H1 (cell line): ENCODE measurements at regions not wholly inside any gene's neighbourhood (a gene's known extent, or its start where the extent isn't known, plus 50 kb on each side); places are given as distances from the start of the nearest gene placed in this dataset.

Experiments
- CTCF ChIA-PET: fragments of 300-600 bp; sonication (Branson Sonifier 250); formaldehyde crosslinking; loops from one replicate; lab custom pipeline; 2021; ENCODE audit not compliant: partially characterized antibody; lab: Charles Lee
- POLR2A ChIA-PET: fragments of 300-600 bp; sonication (Branson Sonifier 250); formaldehyde crosslinking; loops from one replicate; lab custom pipeline; 2021; ENCODE audit warnings: inconsistent platforms; ENCODE audit not compliant: partially characterized antibody; lab: Charles Lee
- DNase-seq, 2 experiments: peaks; one replicate each; pipeline versions ENCODE4 v3.0.0 to v3.0.0-alpha.2; 2010 to 2022; ENCODE audit warnings: low spot score in 2 of 2, low read depth in 1 of 2, mixed read lengths in 1 of 2
- FAIRE-seq: peaks from 2 replicates; lab custom pipeline; 2011; peaks lifted over from hg19 to GRCh38; lab: Jason Lieb, UNC
- H2AFZ ChIP-seq: 2 replicates; pipeline ENCODE4 v1.8.1; 2012; ENCODE audit warnings: low read length, inconsistent platforms
- H2AK5ac ChIP-seq: 2 replicates; pipeline ENCODE4 v1.6.1; 2013; ENCODE audit warnings: low read depth, low read length
- H2BK120ac ChIP-seq: replicated peaks from 2 replicates; pipeline ENCODE3; 2013; ENCODE audit warnings: low read depth, low read length, inconsistent platforms
- H2BK12ac ChIP-seq: 2 replicates; pipeline ENCODE4 v1.6.1; 2013; ENCODE audit warnings: low read depth, low read length
- H2BK15ac ChIP-seq: 2 replicates; pipeline ENCODE4 v1.6.1; 2013; ENCODE audit warnings: low read length
- H2BK20ac ChIP-seq: 2 replicates; pipeline ENCODE4 v1.6.1; 2013; ENCODE audit warnings: low read length
- H2BK5ac ChIP-seq: 2 replicates; pipeline ENCODE4 v1.6.1; 2013; ENCODE audit warnings: low read depth, low read length
- H3K14ac ChIP-seq: 2 replicates; pipeline ENCODE4 v1.6.1; 2013; ENCODE audit warnings: inconsistent platforms; ENCODE audit not compliant: insufficient read length
- H3K18ac ChIP-seq: 2 replicates; pipeline ENCODE4 v1.6.1; 2013; ENCODE audit warnings: low read length; ENCODE audit errors: extremely low read depth
- H3K23ac ChIP-seq: 2 replicates; pipeline ENCODE4 v1.6.1; 2013; ENCODE audit warnings: inconsistent platforms; ENCODE audit not compliant: insufficient read length
- H3K23me2 ChIP-seq: 2 replicates; pipeline ENCODE4 v1.6.1; 2013; ENCODE audit warnings: low read depth, low read length
- H3K27ac ChIP-seq: 2 replicates; pipeline ENCODE4 v1.6.1; 2011; ENCODE audit warnings: low read depth, low read length, inconsistent platforms
- H3K27me3 ChIP-seq, 4 experiments: replicated peaks in 1 of 4; 1 replicate in 1 of 4; 2 replicates in 3 of 4; pipeline versions ENCODE4 v1.6.1 to v1.8.1; 2011 to 2013; ENCODE audit warnings: low read length in 3 of 4, mild to moderate bottlenecking in 3 of 4, inconsistent platforms in 2 of 4, mixed read lengths in 2 of 4, moderate library complexity in 1 of 4; ENCODE audit not compliant: control insufficient read depth in 3 of 4, insufficient read depth in 3 of 4; ENCODE audit errors: extremely low read depth in 1 of 4
- H3K36me3 ChIP-seq, 4 experiments: 2 replicates each; pipeline versions ENCODE4 v1.6.1 to v1.8.1; 2011 to 2013; ENCODE audit warnings: mild to moderate bottlenecking in 4 of 4, low read length in 3 of 4, moderate library complexity in 2 of 4, control low read depth in 1 of 4, inconsistent platforms in 1 of 4; ENCODE audit not compliant: insufficient read depth in 4 of 4, control insufficient read depth in 2 of 4
- H3K4ac ChIP-seq: replicated peaks from 2 replicates; pipeline ENCODE3; 2013; ENCODE audit warnings: low read length, low read depth, mixed read lengths, inconsistent platforms; ENCODE audit not compliant: insufficient read length
- H3K4me1 ChIP-seq, 4 experiments: replicated peaks in 1 of 4; 1 replicate in 1 of 4; 2 replicates in 3 of 4; pipeline versions ENCODE4 v1.6.1 to v1.8.1; 2011 to 2013; ENCODE audit warnings: low read length in 3 of 4, inconsistent platforms in 2 of 4, mixed read lengths in 1 of 4; ENCODE audit not compliant: insufficient read depth in 4 of 4, control insufficient read depth in 3 of 4
- H3K4me2 ChIP-seq, 2 experiments: 2 replicates each; pipeline versions ENCODE4 v1.6.1 to v1.8.1; 2011 to 2013; ENCODE audit warnings: low read depth in 2 of 2, low read length in 2 of 2, control low read depth in 1 of 2, inconsistent platforms in 1 of 2, mild to moderate bottlenecking in 1 of 2; ENCODE audit not compliant: insufficient read depth in 1 of 2
- H3K4me3 ChIP-seq, 4 experiments: fragments of 200-600, 300-600 bp in 1 of 4; sonication (generic), shearing (Covaris generic), sonication (Bioruptor Twin) in 1 of 4; 2 replicates each; pipeline versions ENCODE4 v1.5.1 to v1.8.1; 2011 to 2016; ENCODE audit warnings: low read length in 4 of 4, low read depth in 3 of 4, control low read depth in 2 of 4, inconsistent platforms in 2 of 4, mild to moderate bottlenecking in 2 of 4, mixed read lengths in 1 of 4, moderate library complexity in 1 of 4; ENCODE audit not compliant: insufficient read depth in 2 of 4; ENCODE audit errors: extremely low read depth in 1 of 4
- H3K56ac ChIP-seq: replicated peaks from 2 replicates; pipeline ENCODE3; 2013; ENCODE audit warnings: low read depth, mild to moderate bottlenecking, mixed read lengths, low read length, inconsistent platforms; ENCODE audit not compliant: insufficient read length
- H3K79me1 ChIP-seq: 2 replicates; pipeline ENCODE4 v1.6.1; 2013; ENCODE audit warnings: low read depth, low read length, control low read depth
- H3K79me2 ChIP-seq, 2 experiments: 2 replicates each; pipeline versions ENCODE4 v1.6.1 to v1.8.1; 2012 to 2013; ENCODE audit warnings: low read length in 2 of 2, mild to moderate bottlenecking in 2 of 2, inconsistent platforms in 1 of 2; ENCODE audit not compliant: insufficient read depth in 2 of 2, control insufficient read depth in 1 of 2
- H3K9ac ChIP-seq, 4 experiments: replicated peaks in 1 of 4; 1 replicate in 1 of 4; 2 replicates in 3 of 4; pipeline versions ENCODE4 v1.6.1 to v1.8.1; 2011 to 2013; ENCODE audit warnings: low read depth in 3 of 4, low read length in 3 of 4, control low read depth in 2 of 4, mild to moderate bottlenecking in 2 of 4, moderate library complexity in 2 of 4, inconsistent platforms in 1 of 4; ENCODE audit errors: extremely low read depth in 1 of 4
- H3K9me3 ChIP-seq, 2 experiments: 2 replicates each; pipeline versions ENCODE4 v1.6.1 to v1.8.1; 2012 to 2013; ENCODE audit warnings: mild to moderate bottlenecking in 2 of 2, moderate library complexity in 2 of 2, control low read depth in 1 of 2, inconsistent platforms in 1 of 2, low read depth in 1 of 2, low read length in 1 of 2, mixed read lengths in 1 of 2; ENCODE audit not compliant: insufficient read depth in 2 of 2
- H4K20me1 ChIP-seq, 2 experiments: replicated peaks in 1 of 2; 2 replicates each; pipeline versions ENCODE3 to v1.8.1; 2011 to 2013; ENCODE audit warnings: inconsistent platforms in 2 of 2, low read length in 2 of 2, mild to moderate bottlenecking in 1 of 2; ENCODE audit not compliant: insufficient read depth in 2 of 2, control insufficient read depth in 1 of 2
- H4K5ac ChIP-seq: 2 replicates; pipeline ENCODE4 v1.6.1; 2013; ENCODE audit warnings: low read length, low read depth, mixed read lengths, inconsistent platforms; ENCODE audit not compliant: insufficient read length
- H4K8ac ChIP-seq: 2 replicates; pipeline ENCODE4 v1.8.0; 2013; ENCODE audit warnings: mild to moderate bottlenecking, moderate library complexity, low read length, inconsistent platforms; ENCODE audit not compliant: insufficient read depth; ENCODE audit errors: extremely low read depth
- H4K91ac ChIP-seq: replicated peaks from 2 replicates; pipeline ENCODE3; 2013; ENCODE audit warnings: low read length, mixed read lengths, inconsistent platforms; ENCODE audit not compliant: insufficient read length
- BRCA1 ChIP-seq: IDR thresholded peaks from 2 replicates; pipeline ENCODE4 v1.6.1; 2012; ENCODE audit warnings: low read depth, low read length, improper control_type of control experiment
- JUND ChIP-seq: IDR thresholded peaks from 2 replicates; pipeline ENCODE4 v1.6.1; 2011; ENCODE audit warnings: mild to moderate bottlenecking, improper control_type of control experiment, low read length
- RFX5 ChIP-seq: IDR thresholded peaks from 2 replicates; pipeline ENCODE4 v1.6.1; 2011; ENCODE audit warnings: low read depth, low read length, improper control_type of control experiment, borderline replicate concordance
- SP4 ChIP-seq: IDR thresholded peaks from 2 replicates; pipeline ENCODE4 v1.6.1; 2012; ENCODE audit warnings: low read length, inconsistent platforms
- WGBS, 2 experiments: shearing (Covaris generic) in 1 of 2; methylation state at CpG; one replicate each; pipeline versions ENCODE4 v1.1.6 to v1.1.7; 2013 to 2015; ENCODE audit warnings: low lambda C conversion rate in 2 of 2, mixed read lengths in 2 of 2, inconsistent platforms in 1 of 2, low coverage in 1 of 2, missing lambda C conversion rate in 1 of 2; ENCODE audit not compliant: insufficient replicate concordance in 2 of 2, insufficient coverage in 1 of 2, insufficient read length in 1 of 2; ENCODE audit errors: extremely low coverage in 1 of 2, missing lambda C conversion rate in 1 of 2; 5-methylcytosine and 5-hydroxymethylcytosine counted together

GRCh38 chr13:63567031-63567430, 2151.4 kb upstream of the PCDH20 start:
- Histone ChIP-seq H3K27me3 (no peaks in the 10 kb centered on the region), H3K36me3 (no peaks in the 10 kb centered on the region), H3K9me3 (no peaks in the 10 kb centered on the region), H3K14ac (no peak overlapping the region), H4K91ac (no peak overlapping the region), H2BK120ac (no peak overlapping the region), H3K27ac (no peak overlapping the region), H3K4me1 (no peaks in the 10 kb centered on the region), H2BK5ac (no peak overlapping the region), H3K23me2 (no peaks in the 10 kb centered on the region), H3K9ac (no peak overlapping the region), H3K79me2 (no peaks in the 10 kb centered on the region), H2BK20ac (no peak overlapping the region), H2BK12ac (no peak overlapping the region), H4K8ac (no peak overlapping the region), H3K23ac (no peak overlapping the region), H3K4me3 (no peak overlapping the region), H2AFZ (no peak overlapping the region), H4K20me1 (no peaks in the 10 kb centered on the region), H3K4me2 (no peak overlapping the region), H3K18ac (no peak overlapping the region), H3K4ac (no peak overlapping the region)
- CTCF ChIA-PET, result no interaction called here
- 87% methylated on average over 1 of the region's 1 CpG; no CpG with 5 or more reads in 1 of the 2 experiments for WGBS, 2 experiments
- TF ChIP-seq SP4 (no peak), JUND (no peak), BRCA1 (no peak), RFX5 (no peak)
- TF ChIP-seq, all 59 proteins: peak for 0
- no peak for FAIRE-seq
- H3K79me1 ChIP-seq, result no peaks in the 10 kb centered on the region
- DNase-seq, result no peak
- POLR2A ChIA-PET, result no interaction called here
- H3K56ac ChIP-seq, result no peak overlapping the region
- no peak overlapping the region for H4K5ac ChIP-seq
- H2AK5ac ChIP-seq, result no peak overlapping the region
- no peak overlapping the region for H2BK15ac ChIP-seq
